ENCODE measurements at regions not wholly inside any gene's neighbourhood (a gene's known extent, or its start where the extent isn't known, plus 50 kb on each side); places are given as distances from the start of the nearest gene placed in this dataset.
A peak's percentile ranks its signal among the peaks of the same experiment; 100 is the strongest.

GRCh38 chr5:88450239-88450638 lies 181.6 kb upstream of the TMEM161B start:
- H3K4me1 ChIP-seq (ENCODE audit: control insufficient read depth in 1 of 2, insufficient read depth in 2 of 2, low read length in 2 of 2), result no peaks in the 10 kb centered on the region
- H3K79me2 ChIP-seq (ENCODE audit: insufficient read depth, low read length), result no peaks in the 10 kb centered on the region
- H4K20me1 ChIP-seq (ENCODE audit: insufficient read depth), result no peaks in the 10 kb centered on the region
- BruUV-seq (replicated peaks), result no TSS peak
- POLR2A ChIA-PET, result no interaction called here
- no peak for DNase-seq (ENCODE audit: low read depth, low spot score)
- no peak overlapping the region for H3K4me2 ChIP-seq (ENCODE audit: low read length)
- no peak overlapping the region for H3K27ac ChIP-seq (ENCODE audit: low read depth, low read length)
- H3K9ac ChIP-seq (ENCODE audit: low read length), result no peak overlapping the region
- H3K36me3 ChIP-seq (ENCODE audit: control insufficient read depth in 1 of 2, insufficient read depth in 2 of 2, low read length in 2 of 2), result no peaks in the 10 kb centered on the region
- TF ChIP-seq CBX3 (IDR thresholded peaks at IDR 0.05; ENCODE audit: low read depth), result no peak
- no peak for TF ChIP-seq POLR2AphosphoS5 (IDR thresholded peaks at IDR 0.05; ENCODE audit: low read depth, low read length)
- no peak for TF ChIP-seq SIN3A (IDR thresholded peaks at IDR 0.05; ENCODE audit: low read depth)
- TF ChIP-seq ZBTB33 (IDR thresholded peaks at IDR 0.05; ENCODE audit: extremely low read depth, insufficient replicate concordance, low read length), result no peak
- TF ChIP-seq ZNF274 (IDR thresholded peaks at IDR 0.05; ENCODE audit: low read depth, low read length), result no peak
- TF ChIP-seq CEBPB (IDR thresholded peaks at IDR 0.05; ENCODE audit: low read depth), result no peak
- no peak for TF ChIP-seq MAX (IDR thresholded peaks at IDR 0.05)
- intact Hi-C loops (cut with micrococcal nuclease), result no loop called here
- no peaks in the 10 kb centered on the region for H3K9me2 ChIP-seq (ENCODE audit: insufficient read depth)
- H3K4me3 ChIP-seq (replicated peaks in 1 of 2; ENCODE audit: low read depth in 1 of 2, low read length in 2 of 2), result no peak overlapping the region
- no peak overlapping the region for H2AFZ ChIP-seq (ENCODE audit: low read depth, low read length, poor library complexity, severe bottlenecking)
- H3K9me3 ChIP-seq (ENCODE audit: control insufficient read depth in 1 of 2, insufficient read depth in 1 of 2, low read depth in 1 of 2, low read length in 2 of 2), result no peaks in the 10 kb centered on the region
- CTCF ChIA-PET, result no interaction called here
- RAD21 ChIA-PET (ENCODE audit: low non-redundant PET in 1 of 2, low total read pairs in 2 of 2, uncharacterized antibody in 2 of 2, unreplicated experiment in 2 of 2), result no interaction called here
- no peaks in the 10 kb centered on the region for H3K27me3 ChIP-seq (ENCODE audit: insufficient read depth, low read length)
- no peak for ATAC-seq

- RAD21 ChIA-PET (ENCODE audit: low non-redundant PET in 1 of 2, low total read pairs in 2 of 2, uncharacterized antibody in 2 of 2, unreplicated experiment in 2 of 2), result no interaction called here
- peak overlapping the region in 1 of 2 experiments; percentile 35; a peak in 1 of 4 replicates for H3K4me3 ChIP-seq (replicated peaks in 1 of 2; ENCODE audit: low read depth in 1 of 2, low read length in 2 of 2)
- peaks cover 3 to 17% of the 10 kb centered on the region in 2 experiments; a peak in 3 of 4 replicates for H3K4me1 ChIP-seq (ENCODE audit: control insufficient read depth in 1 of 2, insufficient read depth in 2 of 2, low read length in 2 of 2)
- no peaks in the 10 kb centered on the region for H4K20me1 ChIP-seq (ENCODE audit: insufficient read depth)
- no peaks in the 10 kb centered on the region for H3K27me3 ChIP-seq (ENCODE audit: insufficient read depth, low read length)
- no peak overlapping the region for H3K9ac ChIP-seq (ENCODE audit: low read length)
- peak; percentile 84 for ATAC-seq
- H3K79me2 ChIP-seq (ENCODE audit: insufficient read depth, low read length), result no peaks in the 10 kb centered on the region
- no peaks in the 10 kb centered on the region for H3K36me3 ChIP-seq (ENCODE audit: control insufficient read depth in 1 of 2, insufficient read depth in 2 of 2, low read length in 2 of 2)
- H3K4me2 ChIP-seq (ENCODE audit: low read length), result peak overlapping the region; percentile 62
- intact Hi-C loops (cut with micrococcal nuclease), result no loop called here
- POLR2A ChIA-PET, result no interaction called here
- no peak overlapping the region for H3K27ac ChIP-seq (ENCODE audit: low read depth, low read length)
- no TSS peak for BruUV-seq (replicated peaks)
- no peak for TF ChIP-seq CBX3 (IDR thresholded peaks at IDR 0.05; ENCODE audit: low read depth)
- peak; percentile 24; the same call in 1 of the 2 replicates for TF ChIP-seq JUND (IDR thresholded peaks at IDR 0.05)
- 0 out of 2 replicates have a peak, but pooled peaks have one; percentile 12 for TF ChIP-seq FOSL1 (IDR thresholded peaks at IDR 0.05; ENCODE audit: low read depth)
- DNase-seq (ENCODE audit: low read depth, low spot score), result peak; percentile 8
- no peak overlapping the region for H2AFZ ChIP-seq (ENCODE audit: low read depth, low read length, poor library complexity, severe bottlenecking)
- CTCF ChIA-PET, result no interaction called here
- H3K9me3 ChIP-seq (ENCODE audit: control insufficient read depth in 1 of 2, insufficient read depth in 1 of 2, low read depth in 1 of 2, low read length in 2 of 2), result no peaks in the 10 kb centered on the region
- H3K9me2 ChIP-seq (ENCODE audit: insufficient read depth), result no peaks in the 10 kb centered on the region
Observed at GRCh38 chr5:88438006-88438405, 169.4 kb upstream of the TMEM161B start.
